ENCODE measurements at regions not wholly inside any gene's neighbourhood (a gene's known extent, or its start where the extent isn't known, plus 50 kb on each side); places are given as distances from the start of the nearest gene placed in this dataset.

DNA sequence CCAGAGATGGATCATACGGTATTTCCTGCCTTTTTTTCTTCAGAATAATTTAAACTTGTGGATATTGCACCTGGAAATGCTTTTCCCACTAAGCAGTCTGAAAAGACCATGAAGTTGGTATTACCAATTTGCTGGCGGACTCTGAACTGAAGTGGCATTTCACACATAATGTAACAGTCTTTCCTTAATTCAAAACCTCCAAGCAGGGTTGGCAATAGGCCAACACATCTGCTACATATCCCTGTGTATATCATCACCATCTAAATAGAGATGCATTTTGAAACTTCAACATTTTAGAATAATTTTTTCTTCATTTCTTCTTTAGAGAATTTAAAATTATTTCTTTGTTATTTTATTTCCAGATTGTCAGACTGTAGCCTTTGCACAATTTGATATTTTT, 100.5 kb downstream of the TSPAN8 start:
- POLR2A ChIA-PET, result no interaction called here
- CTCF ChIA-PET, result no interaction called here
- DNase-seq (ENCODE audit: extremely low spot score), result no peak
- TF ChIP-seq, protein P1, sequence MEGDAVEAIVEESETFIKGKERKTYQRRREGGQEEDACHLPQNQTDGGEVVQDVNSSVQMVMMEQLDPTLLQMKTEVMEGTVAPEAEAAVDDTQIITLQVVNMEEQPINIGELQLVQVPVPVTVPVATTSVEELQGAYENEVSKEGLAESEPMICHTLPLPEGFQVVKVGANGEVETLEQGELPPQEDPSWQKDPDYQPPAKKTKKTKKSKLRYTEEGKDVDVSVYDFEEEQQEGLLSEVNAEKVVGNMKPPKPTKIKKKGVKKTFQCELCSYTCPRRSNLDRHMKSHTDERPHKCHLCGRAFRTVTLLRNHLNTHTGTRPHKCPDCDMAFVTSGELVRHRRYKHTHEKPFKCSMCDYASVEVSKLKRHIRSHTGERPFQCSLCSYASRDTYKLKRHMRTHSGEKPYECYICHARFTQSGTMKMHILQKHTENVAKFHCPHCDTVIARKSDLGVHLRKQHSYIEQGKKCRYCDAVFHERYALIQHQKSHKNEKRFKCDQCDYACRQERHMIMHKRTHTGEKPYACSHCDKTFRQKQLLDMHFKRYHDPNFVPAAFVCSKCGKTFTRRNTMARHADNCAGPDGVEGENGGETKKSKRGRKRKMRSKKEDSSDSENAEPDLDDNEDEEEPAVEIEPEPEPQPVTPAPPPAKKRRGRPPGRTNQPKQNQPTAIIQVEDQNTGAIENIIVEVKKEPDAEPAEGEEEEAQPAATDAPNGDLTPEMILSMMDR (IDR thresholded peaks at IDR 0.05; ENCODE audit: control extremely low read depth, extremely low read depth, low read depth, missing control alignments), result no peak

DNA sequence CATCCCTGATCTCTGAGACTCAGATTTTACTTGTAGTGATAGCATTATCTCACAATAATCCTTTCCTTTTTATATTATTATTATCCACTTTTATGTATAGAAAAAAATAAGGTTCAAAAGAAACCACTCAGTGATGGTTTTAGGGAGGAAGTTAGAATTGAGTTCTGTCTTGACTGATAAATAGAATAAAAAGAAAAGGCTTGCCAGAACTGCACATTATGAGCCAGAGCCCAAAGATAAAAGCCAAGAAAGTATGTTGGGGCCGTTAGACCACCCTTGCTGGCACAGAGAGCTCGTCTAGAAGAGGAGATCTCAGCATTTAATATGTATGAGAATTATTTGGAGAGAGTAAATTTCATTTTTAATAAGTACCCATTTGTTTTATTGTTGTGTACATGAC, 103.2 kb downstream of the TSPAN8 start:
- TF ChIP-seq, protein P1 (IDR thresholded peaks at IDR 0.05; ENCODE audit: control extremely low read depth, extremely low read depth, low read depth, missing control alignments), result no peak
- CTCF ChIA-PET, result interaction anchor here (1.4 kb wide), 1 partner anchor 10 kb away, joined by 3 read pairs; no protein-coding TSS in a partner anchor
- POLR2A ChIA-PET, result no interaction called here
- DNase-seq (ENCODE audit: extremely low spot score), result no peak

DNA sequence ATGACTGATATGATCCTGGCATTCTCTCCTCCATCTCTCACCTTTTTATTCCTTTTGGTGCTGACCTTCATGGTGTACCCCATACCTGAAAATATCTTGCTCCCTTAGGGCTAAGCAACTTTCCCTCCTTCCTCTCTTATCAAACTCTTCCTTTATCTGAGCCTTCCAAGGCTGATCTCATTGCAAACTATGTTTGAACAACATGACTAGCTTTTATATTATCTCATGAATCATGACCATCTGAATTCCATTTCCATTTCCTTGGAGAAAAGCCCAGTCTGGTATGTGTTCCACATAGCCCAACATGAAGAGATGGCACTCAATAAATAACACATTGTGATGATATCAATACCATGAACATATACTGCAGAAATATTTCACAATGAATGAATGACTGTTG, 111.6 kb downstream of the TSPAN8 start:
- DNase-seq (ENCODE audit: extremely low spot score), result no peak
- TF ChIP-seq, protein P1 (IDR thresholded peaks at IDR 0.05; ENCODE audit: control extremely low read depth, extremely low read depth, low read depth, missing control alignments), result no peak
- ChIA-PET POLR2A (no interaction called here), CTCF (no interaction called here)

DNA sequence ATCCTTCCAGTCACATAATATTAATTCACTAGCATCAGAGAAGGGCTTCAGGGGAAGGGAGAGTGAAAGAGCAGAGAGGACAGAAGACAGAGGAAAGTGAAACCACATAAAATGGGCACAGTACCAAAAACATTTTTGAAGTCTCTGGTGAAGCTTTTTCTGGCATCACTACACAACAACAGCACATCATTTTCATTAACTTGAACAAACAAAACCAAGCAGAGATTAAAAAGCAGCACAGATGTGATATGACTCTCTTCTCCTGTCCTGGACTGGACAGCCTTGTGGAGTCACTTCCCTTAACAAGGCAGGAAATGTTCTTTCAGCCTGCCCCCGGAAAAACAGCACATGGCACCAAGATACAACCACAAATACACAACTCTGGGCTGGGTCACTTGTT, 112.0 kb downstream of the TSPAN8 start:
- TF ChIP-seq, protein P1 (IDR thresholded peaks at IDR 0.05; ENCODE audit: control extremely low read depth, extremely low read depth, low read depth, missing control alignments), result no peak
- no peak for DNase-seq (ENCODE audit: extremely low spot score)
- POLR2A ChIA-PET, result no interaction called here
- CTCF ChIA-PET, result no interaction called here

DNA sequence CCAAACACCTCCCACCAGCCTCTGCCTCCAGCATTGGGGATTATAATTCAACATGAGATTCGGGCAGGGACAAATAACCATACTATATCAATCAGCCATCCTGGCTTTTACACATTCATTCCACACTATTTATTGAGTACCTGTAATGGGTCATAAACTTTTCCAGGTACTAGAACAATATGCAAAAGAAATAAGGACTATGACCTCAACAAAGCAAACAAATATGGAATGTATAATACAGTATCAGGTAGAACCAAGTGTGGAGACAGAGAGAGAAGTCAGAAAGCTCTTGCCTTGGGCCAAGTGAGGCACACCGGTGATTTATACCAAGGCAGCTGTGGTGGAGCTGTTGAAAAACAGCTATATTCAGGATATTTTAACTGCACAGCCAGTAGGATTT, 116.3 kb downstream of the TSPAN8 start:
- POLR2A ChIA-PET, result no interaction called here
- TF ChIP-seq, protein P1 (IDR thresholded peaks at IDR 0.05; ENCODE audit: control extremely low read depth, extremely low read depth, low read depth, missing control alignments), result no peak
- CTCF ChIA-PET, result no interaction called here
- no peak for DNase-seq (ENCODE audit: extremely low spot score)

DNA sequence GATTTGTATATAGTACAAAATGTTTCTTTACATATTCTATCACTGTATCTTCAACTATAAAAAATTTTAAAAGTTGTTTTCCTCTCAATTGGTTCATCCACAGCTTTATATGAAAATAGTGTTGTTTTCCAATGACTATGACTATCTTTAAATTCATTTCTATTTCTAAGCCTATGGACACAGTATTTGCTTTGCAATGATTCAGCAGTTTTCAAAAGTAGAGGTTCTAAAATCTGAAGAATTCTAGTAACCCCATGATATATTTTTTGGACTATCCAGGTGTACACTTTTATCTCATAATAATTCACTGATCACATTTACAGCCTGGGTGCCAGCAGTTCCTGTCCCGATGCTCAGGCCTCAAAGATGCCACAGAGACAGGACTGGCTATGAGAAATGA, 118.4 kb upstream of the PTPRR start:
- ChIA-PET CTCF (no interaction called here), POLR2A (no interaction called here)
- DNase-seq (ENCODE audit: extremely low spot score), result no peak
- TF ChIP-seq, protein P1 (IDR thresholded peaks at IDR 0.05; ENCODE audit: control extremely low read depth, extremely low read depth, low read depth, missing control alignments), result no peak

DNA sequence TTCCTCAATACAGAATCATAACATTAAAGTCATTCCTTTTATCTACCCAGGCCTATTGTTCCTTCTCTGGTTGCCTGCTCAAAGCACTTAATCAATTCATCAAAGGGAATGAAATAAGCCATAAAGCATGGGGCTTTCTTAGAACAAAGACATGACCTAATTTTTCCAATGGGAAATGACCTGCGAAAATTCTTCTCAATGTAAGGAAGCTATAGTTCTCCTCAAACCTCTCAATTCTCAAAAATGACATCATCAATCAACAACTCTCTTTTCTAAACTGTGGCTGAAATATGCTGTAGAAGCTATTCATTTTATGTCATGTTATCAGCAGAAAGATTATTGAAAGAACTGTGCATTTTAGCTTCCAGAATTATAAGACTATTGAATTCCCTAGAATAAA, 116.0 kb upstream of the PTPRR start:
- TF ChIP-seq, protein P1 (IDR thresholded peaks at IDR 0.05; ENCODE audit: control extremely low read depth, extremely low read depth, low read depth, missing control alignments), result no peak
- no peak for DNase-seq (ENCODE audit: extremely low spot score)
- POLR2A ChIA-PET, result no interaction called here
- CTCF ChIA-PET, result interaction anchor here (1.8 kb wide), 1 partner anchor 11 kb away, joined by 4 read pairs; no protein-coding TSS in a partner anchor
